ENCODE measurements at regions not wholly inside any gene's neighbourhood (a gene's known extent, or its start where the extent isn't known, plus 50 kb on each side); places are given as distances from the start of the nearest gene placed in this dataset.

DNA sequence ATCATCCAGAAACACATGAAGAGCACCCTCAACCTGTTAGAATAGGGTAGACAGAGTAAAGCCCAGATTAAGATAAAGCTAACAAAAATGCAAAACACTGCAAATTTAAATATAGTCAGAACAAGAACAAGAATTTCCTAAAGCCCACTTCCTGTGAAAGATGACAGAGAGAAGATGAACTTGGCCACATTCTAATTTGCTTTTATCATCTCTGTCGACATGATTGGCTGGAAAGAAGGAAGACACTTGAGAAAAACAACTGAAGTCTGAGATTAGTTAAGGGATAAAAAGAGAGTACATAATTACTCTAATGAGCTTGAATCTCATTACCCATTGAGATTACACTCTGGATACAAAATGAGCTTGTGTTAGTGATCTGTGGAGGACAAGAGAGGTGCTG, 537.6 kb downstream of the KLF5 start:
- TF ChIP-seq POLR2A (IDR thresholded peaks at IDR 0.05; ENCODE audit: low read length) (no peak), GATA1 (IDR thresholded peaks at IDR 0.05; ENCODE audit: low read depth, low read length) (no peak)
